GM12872 (cell line): ENCODE measurements at regions not wholly inside any gene's neighbourhood (a gene's known extent, or its start where the extent isn't known, plus 50 kb on each side); places are given as distances from the start of the nearest gene placed in this dataset.

Source experiments
- CTCF ChIP-seq: IDR thresholded peaks from 3 replicates; pipeline ENCODE4 v1.5.1; 2011; ENCODE audit warnings: low read depth, mild to moderate bottlenecking, low read length, moderate library complexity; ENCODE audit not compliant: insufficient read depth

GRCh38 chr3:178218231-178218630, 318.0 kb upstream of the KCNMB2 start:
- no peak for TF ChIP-seq CTCF

- TF ChIP-seq CTCF, result no peak
These were observed 312.4 kb upstream of the KCNMB2 start for GRCh38 chr3:178223876-178224275.

- TF ChIP-seq CTCF, result no peak
These were observed 310.1 kb upstream of the KCNMB2 start for GRCh38 chr3:178226094-178226493.

- no peak for TF ChIP-seq CTCF
These were observed 304.6 kb upstream of the KCNMB2 start for GRCh38 chr3:178231645-178232044.

GRCh38 chr3:178233371-178234071, 302.7 kb upstream of the KCNMB2 start:
- TF ChIP-seq CTCF, result no peak

- TF ChIP-seq CTCF, result no peak
These were observed 299.5 kb upstream of the KCNMB2 start for GRCh38 chr3:178236555-178237277.

- no peak for TF ChIP-seq CTCF
These were observed 298.1 kb upstream of the KCNMB2 start for GRCh38 chr3:178238179-178238578.
